SKM-1 (cell line): ENCODE measurements at regions not wholly inside any gene's neighbourhood (a gene's known extent, or its start where the extent isn't known, plus 50 kb on each side); places are given as distances from the start of the nearest gene placed in this dataset.

ENCODE experiments used
- DNase-seq: peaks from one replicate; lab custom pipeline; 2025; ENCODE audit not compliant: unreplicated experiment; lab: John Stamatoyannopoulos, UW

GRCh38 chr2:150729495-150729955 is 242.1 kb upstream of the RND3 start:
- DNase-seq = no peak

- no peak for DNase-seq
Measured at GRCh38 chr2:150718280-150718679, 230.8 kb upstream of the RND3 start.

GRCh38 chr2:150716186-150716585 is 228.7 kb upstream of the RND3 start:
- no peak for DNase-seq

GRCh38 chr2:150715501-150715900 is 228.0 kb upstream of the RND3 start:
- no peak for DNase-seq

GRCh38 chr2:150710916-150711315 is 223.4 kb upstream of the RND3 start:
- no peak for DNase-seq

- DNase-seq = no peak
Measured at GRCh38 chr2:150710041-150710440, 222.6 kb upstream of the RND3 start.

DNA sequence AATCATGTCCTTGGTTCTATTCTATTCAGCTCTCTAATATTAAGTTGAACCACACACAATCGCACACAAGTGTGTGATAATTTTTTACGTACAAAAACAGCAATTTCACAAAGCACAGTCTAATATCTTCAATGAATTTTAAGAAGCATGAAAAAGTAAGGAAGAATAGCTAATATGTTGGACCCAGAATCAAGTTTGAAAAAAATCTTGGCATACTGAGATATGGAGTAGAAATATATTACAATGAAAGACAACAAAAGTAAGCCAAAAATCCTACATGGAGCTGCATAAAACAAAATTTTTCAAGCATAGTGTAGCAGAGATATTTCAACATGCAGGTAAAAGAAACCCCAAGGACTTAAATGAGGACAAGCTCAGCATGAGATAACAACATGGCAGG is 219.1 kb upstream of the RND3 start:
- DNase-seq = no peak

DNA sequence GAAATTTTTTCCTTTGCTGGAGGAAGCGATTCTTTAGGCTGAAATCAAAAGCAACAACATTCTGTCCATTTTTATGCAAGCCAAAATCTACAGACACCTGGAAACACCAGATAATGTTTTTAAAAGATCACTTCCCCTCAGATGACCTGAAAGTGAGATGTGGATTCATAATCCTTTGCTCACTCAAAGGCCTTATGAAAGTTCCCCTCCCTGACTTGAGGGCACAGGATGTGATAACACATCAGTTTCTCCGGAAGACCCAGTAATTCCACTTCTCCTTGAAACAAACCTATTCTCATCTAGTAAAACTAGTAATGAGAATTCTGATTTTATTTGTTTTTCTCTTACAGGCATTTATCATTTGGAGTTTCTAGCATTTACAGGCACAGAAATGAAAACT is 218.3 kb upstream of the RND3 start:
- DNase-seq = no peak

GRCh38 chr2:150705357-150705756 is 217.9 kb upstream of the RND3 start:
- DNase-seq = no peak

GRCh38 chr2:150702791-150703190 is 215.3 kb upstream of the RND3 start:
- DNase-seq = no peak

DNA sequence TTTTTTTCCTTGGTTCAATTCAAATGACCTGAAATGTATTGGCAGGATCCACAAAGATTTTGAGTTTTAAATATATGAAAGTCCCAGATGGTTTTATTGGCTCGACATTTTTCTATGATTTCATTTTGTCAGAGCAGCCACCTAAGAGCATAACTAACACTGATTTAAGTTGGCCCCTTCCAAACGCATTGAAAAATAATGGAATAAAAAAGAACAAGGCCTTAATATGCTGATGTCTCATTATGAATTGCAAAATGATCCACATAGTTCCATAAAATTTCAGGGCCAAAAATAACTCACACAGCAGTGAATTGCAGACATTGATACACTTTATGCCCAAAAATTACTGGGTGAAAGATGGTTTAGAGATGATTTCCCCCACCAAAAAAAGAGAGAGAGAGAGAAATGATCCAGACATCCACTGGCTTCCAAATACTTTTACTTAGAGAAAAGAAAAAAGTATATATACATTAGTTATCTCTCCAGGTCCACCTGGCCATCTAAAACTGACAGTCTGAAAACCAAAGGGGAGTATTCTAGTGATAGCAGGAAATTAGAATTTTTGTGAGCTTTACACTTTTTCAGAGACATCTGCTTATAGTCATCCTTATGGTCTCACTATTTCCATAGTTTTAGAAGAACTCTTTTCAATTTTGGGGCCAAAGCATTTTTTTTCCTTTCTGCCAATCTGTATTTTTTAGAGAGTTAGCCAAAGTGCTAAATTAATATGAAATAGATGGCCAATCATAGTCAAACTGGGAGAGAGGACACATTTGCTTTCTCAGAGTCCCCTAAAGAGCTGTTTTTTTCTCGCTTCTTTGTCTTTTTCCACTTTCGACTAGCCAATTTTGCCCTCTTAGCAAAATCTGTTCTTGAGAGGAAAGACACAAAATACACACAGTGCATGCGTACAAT is 213.5 kb upstream of the RND3 start:
- DNase-seq = no peak

DNA sequence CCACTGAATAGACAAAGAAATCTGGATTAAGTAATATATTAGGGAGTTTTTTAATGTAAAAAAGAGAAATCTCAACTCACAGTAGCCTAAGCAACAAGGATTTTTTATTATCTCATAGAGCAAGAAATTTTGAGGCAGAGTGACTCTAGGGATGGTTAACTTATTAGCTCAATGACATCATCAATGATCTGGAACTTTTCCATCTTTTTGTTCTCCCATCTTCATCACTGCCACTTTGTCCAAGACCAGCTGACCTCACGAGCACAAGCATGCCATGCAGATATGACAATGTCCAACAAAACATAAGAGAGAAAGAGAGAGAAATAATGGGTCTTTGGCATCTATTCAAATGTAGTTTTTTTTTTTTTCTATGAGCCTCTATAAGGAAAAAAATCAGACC is 211.8 kb upstream of the RND3 start:
- no peak for DNase-seq

GRCh38 chr2:150698016-150698661 is 210.7 kb upstream of the RND3 start:
- no peak for DNase-seq

DNA sequence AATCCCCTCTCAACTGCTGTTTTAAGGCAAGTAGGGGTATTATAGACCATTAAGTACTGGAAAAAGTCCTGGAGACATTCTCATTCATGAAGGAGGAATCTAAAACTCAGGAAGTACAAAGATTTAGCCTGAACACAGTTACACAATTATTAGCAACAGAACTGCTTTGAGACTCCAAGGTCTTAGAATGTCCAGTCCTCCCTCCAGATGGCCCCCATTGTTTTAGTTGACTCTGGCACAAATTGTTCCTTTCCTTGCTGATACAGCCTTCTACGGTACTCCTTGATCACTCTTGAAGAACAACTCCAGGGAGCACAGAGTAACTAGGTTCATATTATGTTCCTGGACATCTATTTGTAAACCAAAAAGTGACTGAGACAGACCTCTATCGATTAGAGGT is 210.1 kb upstream of the RND3 start:
- DNase-seq = no peak

GRCh38 chr2:150695451-150696135 is 208.1 kb upstream of the RND3 start:
- no peak for DNase-seq

DNA sequence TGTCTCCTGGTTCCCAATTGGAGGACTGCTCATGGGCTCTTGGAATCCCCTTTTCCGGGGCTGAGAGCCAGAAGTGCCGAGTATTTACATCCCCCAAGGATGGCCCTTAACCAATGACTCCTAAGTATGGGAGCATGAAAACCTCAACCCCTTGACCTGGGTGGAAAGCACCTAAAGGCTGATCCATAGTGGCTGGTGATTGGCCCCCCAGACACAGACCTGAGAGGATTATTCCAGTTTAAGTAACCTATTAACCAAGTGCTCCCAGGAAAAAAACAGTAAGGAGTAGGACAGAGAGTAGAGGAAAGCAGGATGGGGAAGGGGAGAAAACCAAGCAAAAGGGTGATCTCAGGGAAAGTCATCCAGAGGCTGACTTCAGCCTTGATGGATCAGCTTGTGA is 206.1 kb upstream of the RND3 start:
- no peak for DNase-seq

GRCh38 chr2:150690870-150691269 is 203.4 kb upstream of the RND3 start:
- no peak for DNase-seq

DNA sequence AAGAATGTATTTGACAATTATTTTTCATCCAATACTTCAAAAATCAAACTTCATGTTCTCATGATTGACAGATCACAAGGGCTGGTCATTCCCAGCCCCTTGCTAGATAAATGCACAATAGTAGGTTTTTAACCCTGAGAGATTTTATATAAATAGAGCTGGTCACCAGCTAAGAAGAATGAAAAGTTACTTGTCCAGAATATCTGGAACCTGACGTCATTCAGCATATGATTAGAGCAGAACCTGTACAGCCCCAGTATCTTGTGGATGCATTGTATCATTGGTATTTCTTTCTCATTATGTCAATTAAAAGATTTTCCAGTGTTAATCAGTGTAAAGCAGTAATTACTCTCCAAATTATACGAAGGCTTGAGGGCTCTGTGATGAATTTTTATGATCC is 202.8 kb upstream of the RND3 start:
- no peak for DNase-seq

DNA sequence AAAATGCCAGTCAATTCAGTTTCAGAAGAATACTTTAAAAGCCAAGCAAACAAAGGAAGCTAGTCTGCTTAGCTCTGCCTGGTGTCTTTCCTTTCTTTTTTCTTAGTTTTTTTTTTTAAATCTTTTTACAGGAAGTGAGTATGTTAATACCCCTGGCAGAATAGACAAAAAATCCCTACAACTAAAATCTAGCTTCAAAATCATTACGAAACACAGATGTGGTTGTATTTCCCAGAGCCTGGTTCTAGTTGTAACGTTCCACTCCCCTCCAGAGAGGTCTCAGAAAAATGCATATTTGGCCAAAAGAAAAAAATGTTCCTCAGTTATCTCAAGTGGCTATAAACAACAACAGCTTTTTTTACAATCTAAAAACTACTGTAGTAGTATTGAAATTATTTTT is 202.1 kb upstream of the RND3 start:
- no peak for DNase-seq

GRCh38 chr2:150688016-150688415 is 200.5 kb upstream of the RND3 start:
- DNase-seq = no peak

DNA sequence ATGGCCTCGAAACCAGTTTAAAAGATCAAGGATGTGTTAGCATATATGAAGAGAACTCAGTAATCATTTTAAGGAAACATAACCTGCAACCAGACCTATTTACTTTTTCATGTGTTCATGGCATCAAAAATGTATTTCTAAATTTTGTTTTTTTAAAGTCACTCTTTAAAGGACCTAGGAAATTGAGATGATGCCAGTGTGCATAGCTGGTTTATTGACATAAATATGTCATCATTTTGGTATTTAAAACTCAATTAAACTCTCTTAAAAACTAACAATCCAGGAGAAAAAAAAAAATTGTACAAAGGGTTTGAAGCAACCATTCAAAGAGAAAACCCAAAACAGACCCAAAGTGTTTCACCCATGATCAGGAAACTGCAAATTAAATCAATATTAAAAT is 198.9 kb upstream of the RND3 start:
- no peak for DNase-seq
